HG03432 (cell line): ENCODE measurements at regions not wholly inside any gene's neighbourhood (a gene's known extent, or its start where the extent isn't known, plus 50 kb on each side); places are given as distances from the start of the nearest gene placed in this dataset.
A peak's percentile ranks its signal among the peaks of the same experiment; 100 is the strongest.

Experiments used
- ATAC-seq: cut with Tn5 transposase; IDR thresholded peaks from one replicate; pipeline ENCODE4 v1.9.1; 2021; ENCODE audit warnings: mild to moderate bottlenecking, moderate library complexity; ENCODE audit not compliant: unreplicated experiment

- peak; percentile 58 for ATAC-seq
Measured at GRCh38 chr12:92539110-92539749, 163.6 kb upstream of the PLEKHG7 start.

- no peak for ATAC-seq
Measured at GRCh38 chr12:92537290-92537960, 165.4 kb upstream of the PLEKHG7 start.

- ATAC-seq: no peak
Measured at GRCh38 chr12:92535961-92536360, 166.8 kb upstream of the PLEKHG7 start.

DNA sequence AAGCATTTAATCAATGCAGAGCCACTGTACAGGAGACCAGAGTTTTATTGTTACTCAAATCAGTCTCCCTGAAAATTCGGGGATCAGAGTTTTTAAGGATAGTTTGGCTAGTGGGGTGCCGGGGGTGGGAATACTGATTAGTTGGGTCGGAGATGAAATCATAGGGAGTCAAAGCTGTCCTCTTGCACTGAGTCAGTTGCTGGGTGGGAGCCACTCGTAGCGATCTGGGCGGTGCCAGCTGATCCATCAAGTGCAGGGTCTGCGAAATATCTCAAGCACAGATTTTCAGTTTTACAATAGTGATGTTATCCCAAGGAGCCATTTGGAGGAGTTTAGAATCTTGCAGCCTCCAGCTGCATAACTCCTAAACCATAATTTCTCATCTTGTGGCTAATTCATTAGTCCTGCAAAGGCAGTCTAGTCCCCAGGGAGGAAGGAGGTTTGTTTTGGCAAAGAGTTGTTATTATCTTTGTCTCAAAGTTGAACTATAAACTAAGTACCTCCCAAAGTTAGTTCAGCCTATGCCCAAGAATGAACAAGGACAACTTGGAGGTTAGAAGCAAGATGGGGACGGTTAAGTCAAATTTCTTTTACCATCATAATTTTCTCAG, 169.4 kb upstream of the PLEKHG7 start:
- ATAC-seq: no peak

GRCh38 chr12:92530706-92531105, 172.1 kb upstream of the PLEKHG7 start:
- ATAC-seq: no peak

DNA sequence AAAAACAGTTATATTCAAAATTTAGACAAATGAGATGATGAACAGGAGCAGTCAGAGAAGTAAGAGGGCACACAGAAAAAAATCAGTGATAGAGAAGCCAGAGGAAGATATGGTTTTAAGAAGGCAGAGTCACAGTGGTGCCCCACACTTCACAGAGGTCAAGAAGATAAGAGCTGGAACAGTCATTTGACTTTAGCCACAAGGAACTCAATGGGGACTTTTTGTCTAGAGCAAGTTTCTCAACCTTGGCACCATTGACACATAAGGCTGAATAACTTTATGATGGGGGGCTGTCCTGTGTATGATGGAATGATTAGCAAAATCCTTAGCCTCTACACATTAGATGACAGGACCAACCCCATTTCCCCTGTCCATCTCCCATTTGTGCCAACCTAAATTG, 172.8 kb upstream of the PLEKHG7 start:
- peak; percentile 78 for ATAC-seq

GRCh38 chr12:92528586-92528985, 174.2 kb upstream of the PLEKHG7 start:
- ATAC-seq: no peak

DNA sequence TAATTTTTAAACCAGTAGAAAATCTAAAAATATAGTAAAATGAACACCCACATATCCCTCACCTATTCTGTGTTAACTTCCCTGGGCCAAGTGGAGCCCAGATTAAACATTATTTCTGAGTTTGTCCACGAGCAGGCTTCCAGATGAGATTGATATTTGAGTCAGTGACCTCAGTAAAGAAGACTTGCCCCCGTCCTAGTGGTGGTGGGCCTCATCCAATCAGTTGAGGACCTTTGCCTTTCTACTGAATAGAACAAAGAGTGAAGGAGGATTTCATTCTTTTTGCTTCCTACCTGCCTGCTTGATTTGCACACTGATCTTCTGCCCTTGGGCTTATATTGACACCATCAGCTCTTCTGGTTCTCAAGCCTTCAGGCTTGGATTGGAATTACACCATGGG, 174.7 kb upstream of the PLEKHG7 start:
- ATAC-seq: no peak

DNA sequence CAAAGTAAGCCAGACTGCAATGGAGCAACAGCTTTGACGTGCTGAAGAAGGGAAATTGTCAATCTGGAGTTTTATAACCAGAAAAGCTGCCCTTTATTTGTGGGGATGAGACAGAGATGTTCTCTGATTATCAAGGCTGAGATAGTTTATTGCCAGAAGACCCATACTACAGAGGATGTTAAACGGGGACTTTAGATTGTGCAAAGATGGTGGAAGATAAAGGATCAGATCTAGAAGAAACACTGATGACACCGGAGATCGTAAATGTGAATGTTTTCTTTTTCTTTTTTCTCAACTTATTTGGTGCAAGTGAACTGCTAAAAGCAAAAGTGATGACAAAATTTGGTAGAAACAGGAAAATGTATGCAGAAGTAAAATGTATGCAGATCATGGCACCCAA, 178.3 kb upstream of the PLEKHG7 start:
- ATAC-seq: no peak

DNA sequence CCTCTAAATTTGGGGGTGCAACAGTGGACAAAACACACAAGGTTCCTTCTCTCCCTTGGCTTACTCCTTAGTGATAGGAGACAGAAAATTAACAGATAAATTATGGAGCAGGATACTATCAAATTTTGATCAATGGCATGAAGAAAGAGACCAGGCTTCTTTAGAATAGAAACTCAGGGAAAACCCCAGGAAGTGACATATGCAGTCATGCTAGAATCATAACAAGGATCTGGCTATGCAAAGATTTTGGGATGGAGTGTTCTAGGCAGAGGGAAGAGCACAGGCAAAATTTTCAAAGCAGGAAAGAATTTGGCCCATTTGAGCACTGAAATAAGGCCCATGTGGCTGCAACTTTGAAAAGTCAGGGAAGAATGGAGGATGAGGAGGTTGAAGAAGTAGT, 182.3 kb upstream of the PLEKHG7 start:
- no peak for ATAC-seq

GRCh38 chr12:92519284-92519683, 183.5 kb upstream of the PLEKHG7 start:
- ATAC-seq: no peak

DNA sequence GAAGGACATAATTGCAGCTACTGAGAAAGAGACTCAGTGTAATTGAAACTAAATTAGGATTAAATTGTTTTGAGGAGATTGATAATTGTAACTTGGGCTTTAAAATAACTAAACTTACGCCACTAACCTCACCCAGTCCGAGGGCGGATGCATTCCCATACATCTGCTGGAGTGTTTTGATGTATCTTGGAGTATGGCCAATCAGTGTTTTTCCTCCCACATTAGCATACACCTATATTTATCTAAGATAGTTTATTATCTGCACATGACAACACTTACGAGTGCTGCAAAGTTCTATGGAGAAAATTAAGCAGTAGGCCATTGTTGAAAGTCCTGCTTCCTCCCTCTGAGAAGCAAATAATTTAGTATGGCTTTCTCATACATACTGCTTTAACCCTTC, 184.7 kb upstream of the PLEKHG7 start:
- no peak for ATAC-seq

DNA sequence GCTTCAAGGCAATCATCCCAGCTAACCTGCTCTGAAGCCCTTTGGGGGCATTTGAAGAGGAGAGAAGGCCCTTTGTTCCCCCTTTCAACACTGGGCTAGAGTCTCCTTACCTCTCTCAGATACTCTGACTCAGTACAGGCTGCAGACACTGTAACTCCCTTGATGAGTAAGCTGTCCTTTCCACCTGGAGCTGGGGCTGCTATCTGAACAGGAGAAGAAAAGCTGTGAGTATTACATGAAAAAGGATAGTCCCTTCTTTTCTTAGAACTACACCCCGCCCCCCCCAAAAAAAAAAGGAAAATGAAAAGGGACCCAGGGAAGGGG, 186.6 kb upstream of the PLEKHG7 start:
- peak; percentile 73 for ATAC-seq

- ATAC-seq: no peak
Measured at GRCh38 chr12:92513231-92513730, 189.5 kb upstream of the PLEKHG7 start.

- no peak for ATAC-seq
Measured at GRCh38 chr12:92511786-92512185, 191.0 kb upstream of the PLEKHG7 start.

GRCh38 chr12:92509156-92509738, 193.5 kb upstream of the PLEKHG7 start:
- ATAC-seq: no peak

GRCh38 chr12:92506891-92507290, 195.9 kb upstream of the PLEKHG7 start:
- ATAC-seq: no peak

GRCh38 chr12:92506460-92506859, 196.3 kb upstream of the PLEKHG7 start:
- ATAC-seq: no peak

GRCh38 chr12:92505254-92506231, 197.2 kb upstream of the PLEKHG7 start:
- ATAC-seq: peak; percentile 31

GRCh38 chr12:92504594-92504981, 198.2 kb upstream of the PLEKHG7 start:
- ATAC-seq: no peak
